ENCODE measurements at regions not wholly inside any gene's neighbourhood (a gene's known extent, or its start where the extent isn't known, plus 50 kb on each side); places are given as distances from the start of the nearest gene placed in this dataset.

DNA sequence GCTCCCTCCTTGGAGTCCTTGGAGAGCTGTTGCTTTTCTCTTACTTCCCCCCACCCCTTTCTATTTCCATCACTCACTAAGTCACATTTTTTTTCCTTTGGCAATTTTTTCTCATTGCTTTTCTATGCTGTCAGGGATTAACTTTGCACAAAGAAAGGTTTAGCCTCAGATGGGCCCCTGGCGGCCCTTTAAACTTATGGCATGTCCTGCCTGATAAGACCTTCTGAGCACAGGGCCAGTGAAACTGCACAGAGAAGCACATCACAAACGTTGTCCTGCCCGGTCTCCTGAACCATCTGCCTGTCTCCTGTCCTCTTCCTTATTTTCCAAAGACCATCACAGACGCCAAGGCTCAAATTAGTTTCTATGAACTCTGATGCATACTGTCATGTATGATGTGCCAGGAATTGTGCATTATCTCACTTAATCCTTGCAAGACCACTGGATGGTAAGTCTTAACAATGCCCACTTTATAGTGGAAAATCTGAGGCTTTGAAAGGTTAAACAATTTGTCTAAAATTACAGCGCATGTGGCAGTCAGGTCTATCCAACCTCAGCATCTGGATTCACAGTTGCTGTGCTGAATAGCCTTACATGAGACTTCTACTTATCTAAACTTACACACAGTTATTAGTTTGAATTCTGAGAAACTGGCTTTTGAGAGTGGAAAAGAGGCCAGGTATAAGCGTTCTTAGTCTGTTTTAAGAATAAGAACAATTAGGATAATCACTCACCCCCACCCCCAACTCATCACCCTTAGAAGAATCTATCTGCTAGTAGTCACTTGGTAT lies 648.1 kb downstream of the NTRK3 start:
- ATAC-seq (no peak), FAIRE-seq (no peak), DNase-seq (ENCODE audit: low spot score) (no peak)
- H3K27me3 ChIP-seq (ENCODE audit: control insufficient read depth in 1 of 2, insufficient read depth in 2 of 2, low read length in 2 of 2) = no peaks in the 10 kb centered on the region
- H3K79me2 ChIP-seq (ENCODE audit: insufficient read depth, low read length) = no peaks in the 10 kb centered on the region
- no peaks in the 10 kb centered on the region for H3K36me3 ChIP-seq (replicated peaks in 1 of 2; ENCODE audit: control insufficient read depth in 1 of 2, insufficient read depth in 2 of 2, low read length in 2 of 2)
- H3K27ac ChIP-seq (ENCODE audit: extremely low read length, insufficient read depth, low read length) = no peak overlapping the region
- TF ChIP-seq MTA3 (CRISPR knock-in tag; IDR thresholded peaks at IDR 0.05) (no peak), ZNF550 (CRISPR knock-in tag; IDR thresholded peaks at IDR 0.05; ENCODE audit: borderline replicate concordance) (no peak), ZNF616 (CRISPR knock-in tag; IDR thresholded peaks at IDR 0.05; ENCODE audit: low read depth) (no peak), ZNF101 (CRISPR knock-in tag; IDR thresholded peaks at IDR 0.05; ENCODE audit: borderline replicate concordance, low read depth) (no peak), KDM3A (CRISPR knock-in tag; IDR thresholded peaks at IDR 0.05; ENCODE audit: low read depth) (no peak), ZBTB38 (CRISPR knock-in tag; IDR thresholded peaks at IDR 0.05) (no peak), ZNF672 (CRISPR knock-in tag; IDR thresholded peaks at IDR 0.05) (no peak), EZH2 (conservative IDR thresholded peaks at IDR 0.05; ENCODE audit: low read depth, low read length) (no peak), TCF7 (IDR thresholded peaks at IDR 0.05; ENCODE audit: low read depth) (no peak)
- TF ChIP-seq, protein P1, sequence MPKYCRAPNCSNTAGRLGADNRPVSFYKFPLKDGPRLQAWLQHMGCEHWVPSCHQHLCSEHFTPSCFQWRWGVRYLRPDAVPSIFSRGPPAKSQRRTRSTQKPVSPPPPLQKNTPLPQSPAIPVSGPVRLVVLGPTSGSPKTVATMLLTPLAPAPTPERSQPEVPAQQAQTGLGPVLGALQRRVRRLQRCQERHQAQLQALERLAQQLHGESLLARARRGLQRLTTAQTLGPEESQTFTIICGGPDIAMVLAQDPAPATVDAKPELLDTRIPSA (CRISPR knock-in tag; IDR thresholded peaks at IDR 0.05; ENCODE audit: borderline replicate concordance) = no peak
- TF ChIP-seq, protein P2, sequence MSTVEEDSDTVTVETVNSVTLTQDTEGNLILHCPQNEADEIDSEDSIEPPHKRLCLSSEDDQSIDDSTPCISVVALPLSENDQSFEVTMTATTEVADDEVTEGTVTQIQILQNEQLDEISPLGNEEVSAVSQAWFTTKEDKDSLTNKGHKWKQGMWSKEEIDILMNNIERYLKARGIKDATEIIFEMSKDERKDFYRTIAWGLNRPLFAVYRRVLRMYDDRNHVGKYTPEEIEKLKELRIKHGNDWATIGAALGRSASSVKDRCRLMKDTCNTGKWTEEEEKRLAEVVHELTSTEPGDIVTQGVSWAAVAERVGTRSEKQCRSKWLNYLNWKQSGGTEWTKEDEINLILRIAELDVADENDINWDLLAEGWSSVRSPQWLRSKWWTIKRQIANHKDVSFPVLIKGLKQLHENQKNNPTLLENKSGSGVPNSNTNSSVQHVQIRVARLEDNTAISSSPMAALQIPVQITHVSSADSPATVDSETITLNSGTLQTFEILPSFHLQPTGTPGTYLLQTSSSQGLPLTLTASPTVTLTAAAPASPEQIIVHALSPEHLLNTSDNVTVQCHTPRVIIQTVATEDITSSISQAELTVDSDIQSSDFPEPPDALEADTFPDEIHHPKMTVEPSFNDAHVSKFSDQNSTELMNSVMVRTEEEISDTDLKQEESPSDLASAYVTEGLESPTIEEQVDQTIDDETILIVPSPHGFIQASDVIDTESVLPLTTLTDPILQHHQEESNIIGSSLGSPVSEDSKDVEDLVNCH (CRISPR knock-in tag; IDR thresholded peaks at IDR 0.05) = no peak
- TF ChIP-seq, protein P3, sequence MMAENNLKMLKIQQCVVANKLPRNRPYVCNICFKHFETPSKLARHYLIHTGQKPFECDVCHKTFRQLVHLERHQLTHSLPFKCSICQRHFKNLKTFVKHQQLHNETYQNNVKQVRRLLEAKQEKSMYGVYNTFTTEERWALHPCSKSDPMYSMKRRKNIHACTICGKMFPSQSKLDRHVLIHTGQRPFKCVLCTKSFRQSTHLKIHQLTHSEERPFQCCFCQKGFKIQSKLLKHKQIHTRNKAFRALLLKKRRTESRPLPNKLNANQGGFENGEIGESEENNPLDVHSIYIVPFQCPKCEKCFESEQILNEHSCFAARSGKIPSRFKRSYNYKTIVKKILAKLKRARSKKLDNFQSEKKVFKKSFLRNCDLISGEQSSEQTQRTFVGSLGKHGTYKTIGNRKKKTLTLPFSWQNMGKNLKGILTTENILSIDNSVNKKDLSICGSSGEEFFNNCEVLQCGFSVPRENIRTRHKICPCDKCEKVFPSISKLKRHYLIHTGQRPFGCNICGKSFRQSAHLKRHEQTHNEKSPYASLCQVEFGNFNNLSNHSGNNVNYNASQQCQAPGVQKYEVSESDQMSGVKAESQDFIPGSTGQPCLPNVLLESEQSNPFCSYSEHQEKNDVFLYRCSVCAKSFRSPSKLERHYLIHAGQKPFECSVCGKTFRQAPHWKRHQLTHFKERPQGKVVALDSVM (CRISPR knock-in tag; IDR thresholded peaks at IDR 0.05) = no peak
- intact Hi-C loops (cut with micrococcal nuclease; ENCODE audit: unreplicated experiment) = loop anchor here (5.0 kb wide), 1 partner anchor 986 kb away; no protein-coding TSS in a partner anchor
- H3K9me3 ChIP-seq (ENCODE audit: low read length) = peaks cover 24% of the 10 kb centered on the region
- ChIA-PET CTCF (ENCODE audit: low intra/inter-chr PET ratio, low total read pairs) (no interaction called here), POLR2A (no interaction called here)
- no peak overlapping the region for H3K9ac ChIP-seq (ENCODE audit: insufficient read depth, low read depth, low read length)
- 16% methylated on average over 6 of the region's 6 CpGs for WGBS (ENCODE audit: low lambda C conversion rate)
- H2AFZ ChIP-seq (ENCODE audit: low read length) = no peak overlapping the region
- H3K4me1 ChIP-seq (ENCODE audit: insufficient read depth, low read length) = no peaks in the 10 kb centered on the region
- no peak overlapping the region for H3K4me2 ChIP-seq (ENCODE audit: low read depth, low read length)
- in situ Hi-C loops (cut with HindIII; ENCODE audit: extremely low pct_ligation_motif_present, low pct_unique_long_range_greater_than_20kb) = no loop called here
- BruUV-seq (replicated peaks) = no TSS peak
- H3K4me3 ChIP-seq (replicated peaks in 1 of 3; ENCODE audit: insufficient read depth in 1 of 3, low read depth in 2 of 3, low read length in 3 of 3) = no peak overlapping the region
- H4K20me1 ChIP-seq (ENCODE audit: insufficient read depth, low read length) = no peaks in the 10 kb centered on the region

Measured in HepG2 (cell line).